CD4-positive, alpha-beta memory T cell (primary cell): ENCODE measurements at regions not wholly inside any gene's neighbourhood (a gene's known extent, or its start where the extent isn't known, plus 50 kb on each side); places are given as distances from the start of the nearest gene placed in this dataset.

Source experiments
- CTCF ChIA-PET: fragments of 350-600 bp; sonication (Branson Sonifier 250); formaldehyde crosslinking; loops from one replicate; lab custom pipeline; 2021; ENCODE audit warnings: inconsistent platforms; ENCODE audit not compliant: partially characterized antibody; lab: Charles Lee
- POLR2A ChIA-PET: fragments of 350-600 bp; sonication (Branson Sonifier 250); formaldehyde crosslinking; loops from one replicate; lab custom pipeline; 2021; ENCODE audit not compliant: partially characterized antibody; lab: Charles Lee
- DNase-seq, 5 donors: peaks; one replicate each; pipeline versions ENCODE4 v3.0.0 to v3.0.0-alpha.2; 2020 to 2022; ENCODE audit warnings: mixed read lengths in 1 of 5
- H3K27ac ChIP-seq: one replicate; pipeline ENCODE4 v1.7.0; 2013; ENCODE audit warnings: low read depth, low read length
- H3K27me3 ChIP-seq: 2 replicates; pipeline ENCODE4 v1.7.0; 2013; ENCODE audit warnings: mild to moderate bottlenecking, low read length, moderate library complexity; ENCODE audit not compliant: insufficient read depth
- H3K36me3 ChIP-seq: 2 replicates; pipeline ENCODE4 v1.7.0; 2013; ENCODE audit warnings: mild to moderate bottlenecking, low read length, moderate library complexity; ENCODE audit not compliant: insufficient read depth
- H3K4me1 ChIP-seq: 2 replicates; pipeline ENCODE4 v1.7.0; 2013; ENCODE audit warnings: mild to moderate bottlenecking, low read length, moderate library complexity; ENCODE audit not compliant: insufficient read depth
- H3K4me3 ChIP-seq, 2 donors: one replicate each; pipeline ENCODE4 v1.7.0; 2013; ENCODE audit warnings: low read length in 2 of 2, mild to moderate bottlenecking in 1 of 2
- H3K9me3 ChIP-seq, 2 donors: one replicate each; pipeline ENCODE4 v1.7.0; 2013; ENCODE audit warnings: low read length in 2 of 2, control low read depth in 1 of 2; ENCODE audit not compliant: control insufficient read depth in 1 of 2
- H3K27ac Mint-ChIP-seq, 7 donors: one replicate each; pipeline ENCODE4 v1.8.0; 2020 to 2021; ENCODE audit warnings: mixed read lengths in 7 of 7, mild to moderate bottlenecking in 6 of 7, inconsistent platforms in 3 of 7, moderate library complexity in 3 of 7
- H3K27me3 Mint-ChIP-seq, 2 donors: one replicate each; pipeline ENCODE4 v1.8.0; 2020 to 2021; ENCODE audit warnings: mixed read lengths in 2 of 2
- H3K36me3 Mint-ChIP-seq, 2 donors: one replicate each; pipeline ENCODE4 v1.8.0; 2020 to 2021; ENCODE audit warnings: mixed read lengths in 2 of 2, inconsistent platforms in 1 of 2, mild to moderate bottlenecking in 1 of 2
- H3K4me1 Mint-ChIP-seq, 4 donors: one replicate each; pipeline ENCODE4 v1.8.0; 2020 to 2021; ENCODE audit warnings: mixed read lengths in 4 of 4, mild to moderate bottlenecking in 1 of 4
- H3K4me3 Mint-ChIP-seq, 8 donors: one replicate each; pipeline ENCODE4 v1.8.0; 2020 to 2021; ENCODE audit warnings: mixed read lengths in 8 of 8, mild to moderate bottlenecking in 7 of 8, moderate library complexity in 6 of 8, inconsistent platforms in 3 of 8
- H3K9me3 Mint-ChIP-seq, 8 donors: one replicate each; pipeline ENCODE4 v1.8.0; 2020 to 2021; ENCODE audit warnings: mixed read lengths in 8 of 8, mild to moderate bottlenecking in 5 of 8, inconsistent platforms in 3 of 8, moderate library complexity in 1 of 8
- intact Hi-C: fragments of 100-400 bp; cut with micrococcal nuclease; formaldehyde crosslinking; loops from one replicate; pipeline ENCODE4 v1.15.1; 2023

DNA sequence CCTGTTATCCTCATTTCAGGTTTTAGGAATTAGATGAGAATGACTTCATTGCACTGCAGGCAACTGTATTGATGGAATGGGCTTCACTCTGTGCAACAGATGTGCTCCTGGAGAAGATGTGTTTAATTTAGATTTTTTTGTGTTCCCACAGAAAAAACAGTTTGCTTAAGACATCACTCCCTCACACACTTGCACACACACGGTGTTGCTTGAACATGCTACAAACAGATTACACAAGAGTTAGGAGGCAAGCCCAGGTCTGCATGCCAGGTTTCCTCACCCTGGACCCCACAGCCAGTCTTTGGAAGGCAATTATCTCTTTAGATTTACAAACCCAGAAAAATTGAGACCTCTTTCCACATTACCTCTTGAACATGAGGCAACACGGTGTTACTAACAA, 93.7 kb upstream of the KLHL29 start:
- Histone ChIP-seq H3K9me3 (no peaks in the 10 kb centered on the region), H3K36me3 (no peaks in the 10 kb centered on the region), H3K27me3 (no peaks in the 10 kb centered on the region), H3K4me1 (no peaks in the 10 kb centered on the region), H3K27ac (no peak overlapping the region), H3K4me3 (no peak overlapping the region)
- ChIA-PET CTCF (no interaction called here), POLR2A (no interaction called here)
- H3K27me3 Mint-ChIP-seq: peaks cover 4 to 5% of the 10 kb centered on the region in 2 donors
- DNase-seq: no peak
- H3K4me3 Mint-ChIP-seq: no peak overlapping the region
- no peaks in the 10 kb centered on the region for H3K36me3 Mint-ChIP-seq
- H3K27ac Mint-ChIP-seq: no peak overlapping the region
- intact Hi-C loops: no loop called here
- no peaks in the 10 kb centered on the region for H3K9me3 Mint-ChIP-seq
- no peaks in the 10 kb centered on the region for H3K4me1 Mint-ChIP-seq

DNA sequence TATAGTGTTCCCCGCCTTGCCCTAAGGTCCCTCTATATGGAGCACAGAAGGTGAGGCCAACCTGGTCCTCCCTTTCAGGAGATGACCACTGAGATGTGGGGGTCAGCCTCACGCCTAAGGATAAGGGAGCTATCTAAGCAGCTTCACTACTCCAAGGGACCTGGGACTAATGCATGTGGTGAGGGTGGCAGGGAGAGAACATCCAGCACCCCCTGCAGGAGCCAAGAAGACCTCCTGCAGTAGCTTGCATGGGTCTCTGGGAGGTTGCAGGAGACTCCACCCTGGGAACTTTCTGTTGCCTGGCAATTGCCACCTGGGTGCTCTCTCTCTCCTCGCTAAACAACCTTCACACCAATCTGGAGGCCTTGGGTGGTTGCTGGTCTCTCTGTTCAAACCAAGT, 93.0 kb upstream of the KLHL29 start:
- no peaks in the 10 kb centered on the region for H3K9me3 Mint-ChIP-seq
- Histone ChIP-seq H3K4me3 (no peak overlapping the region), H3K27me3 (no peaks in the 10 kb centered on the region), H3K36me3 (no peaks in the 10 kb centered on the region), H3K4me1 (no peaks in the 10 kb centered on the region), H3K9me3 (no peaks in the 10 kb centered on the region), H3K27ac (no peak overlapping the region)
- H3K4me3 Mint-ChIP-seq: no peak overlapping the region
- CTCF ChIA-PET: no interaction called here
- POLR2A ChIA-PET: no interaction called here
- H3K27ac Mint-ChIP-seq: no peak overlapping the region
- no peaks in the 10 kb centered on the region for H3K36me3 Mint-ChIP-seq
- H3K27me3 Mint-ChIP-seq: peaks cover 4 to 5% of the 10 kb centered on the region in 2 donors
- DNase-seq: no peak
- H3K4me1 Mint-ChIP-seq: no peaks in the 10 kb centered on the region
- intact Hi-C loops: no loop called here

DNA sequence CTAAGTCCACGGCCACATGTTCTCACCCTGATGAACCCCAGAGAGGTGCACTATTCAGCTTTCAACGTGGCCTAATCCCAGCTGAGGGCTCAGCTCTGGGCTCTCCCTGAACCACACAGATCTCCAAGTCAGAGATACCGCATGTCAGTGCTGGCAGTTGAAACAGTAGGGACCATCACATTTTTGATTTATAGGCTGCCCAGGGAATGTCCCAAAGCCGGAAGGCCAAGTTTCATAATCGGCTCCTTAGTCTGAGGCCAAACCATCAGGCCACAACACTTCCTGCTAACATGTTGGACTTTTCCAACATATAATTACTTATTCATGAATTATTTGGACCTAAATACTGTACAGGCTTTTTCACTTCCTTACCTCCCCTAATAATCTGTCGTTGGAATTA, 91.9 kb upstream of the KLHL29 start:
- H3K27me3 ChIP-seq: no peaks in the 10 kb centered on the region
- peaks cover 4 to 5% of the 10 kb centered on the region in 2 donors for H3K27me3 Mint-ChIP-seq
- H3K27ac ChIP-seq: no peak overlapping the region
- intact Hi-C loops: no loop called here
- H3K4me3 Mint-ChIP-seq: no peak overlapping the region
- H3K9me3 ChIP-seq: no peaks in the 10 kb centered on the region
- CTCF ChIA-PET: no interaction called here
- H3K4me1 ChIP-seq: no peaks in the 10 kb centered on the region
- no peak overlapping the region for H3K27ac Mint-ChIP-seq
- POLR2A ChIA-PET: no interaction called here
- no peaks in the 10 kb centered on the region for H3K4me1 Mint-ChIP-seq
- H3K9me3 Mint-ChIP-seq: no peaks in the 10 kb centered on the region
- DNase-seq: no peak
- H3K36me3 Mint-ChIP-seq: no peaks in the 10 kb centered on the region
- H3K36me3 ChIP-seq: no peaks in the 10 kb centered on the region
- H3K4me3 ChIP-seq: no peak overlapping the region

DNA sequence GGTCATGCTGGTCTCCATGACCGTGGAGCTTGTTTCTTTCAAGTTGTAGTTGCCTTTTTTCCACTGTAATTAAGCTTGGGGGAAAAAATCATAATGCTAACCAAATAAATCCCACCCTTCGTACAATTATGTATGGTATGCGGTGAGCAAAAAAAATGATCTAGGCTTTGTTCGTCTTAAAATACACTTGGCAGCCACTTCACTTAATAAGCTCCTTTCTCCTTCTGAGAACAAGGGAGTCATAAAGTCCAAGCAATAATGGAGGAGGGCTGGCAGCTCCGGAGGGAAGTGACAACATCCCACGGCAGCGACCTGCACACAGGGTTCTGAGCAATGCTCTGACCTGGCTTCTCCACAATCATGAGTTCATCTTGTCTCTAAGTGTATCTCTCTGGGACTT, 91.2 kb upstream of the KLHL29 start:
- Histone ChIP-seq H3K27me3 (no peaks in the 10 kb centered on the region), H3K36me3 (no peaks in the 10 kb centered on the region), H3K4me1 (no peaks in the 10 kb centered on the region), H3K4me3 (no peak overlapping the region), H3K9me3 (no peaks in the 10 kb centered on the region), H3K27ac (no peak overlapping the region)
- Mint-ChIP-seq H3K27me3 (peaks cover 4 to 10% of the 10 kb centered on the region in 2 donors), H3K4me1 (no peaks in the 10 kb centered on the region), H3K27ac (no peak overlapping the region), H3K4me3 (no peak overlapping the region), H3K36me3 (no peaks in the 10 kb centered on the region), H3K9me3 (no peaks in the 10 kb centered on the region)
- DNase-seq: no peak
- CTCF ChIA-PET: no interaction called here
- intact Hi-C loops: no loop called here
- POLR2A ChIA-PET: no interaction called here

DNA sequence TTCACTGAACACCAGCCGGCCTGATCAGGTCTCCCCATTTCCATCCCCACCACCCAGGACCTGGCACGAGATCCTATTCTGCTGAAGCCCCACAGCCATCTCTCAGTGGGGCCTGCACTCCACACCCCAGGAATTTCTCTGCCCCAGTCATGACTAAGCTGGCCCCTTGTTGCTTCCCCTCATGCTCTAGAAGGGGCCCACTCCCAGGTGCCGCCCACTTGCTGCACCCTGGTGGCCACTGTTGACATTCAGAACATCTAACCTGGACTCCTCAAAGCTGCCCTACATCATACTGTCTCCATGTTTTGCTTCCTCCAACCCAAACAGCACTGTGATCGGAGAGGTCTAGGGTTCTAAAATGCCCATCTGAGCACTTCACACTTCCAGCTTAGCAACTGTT, 90.7 kb upstream of the KLHL29 start:
- H3K4me1 ChIP-seq: no peaks in the 10 kb centered on the region
- no peaks in the 10 kb centered on the region for H3K9me3 ChIP-seq
- no peak for DNase-seq
- Mint-ChIP-seq H3K9me3 (no peaks in the 10 kb centered on the region), H3K27ac (no peak overlapping the region), H3K27me3 (peaks cover 4 to 10% of the 10 kb centered on the region in 2 donors), H3K4me3 (no peak overlapping the region), H3K36me3 (no peaks in the 10 kb centered on the region), H3K4me1 (no peaks in the 10 kb centered on the region)
- H3K27me3 ChIP-seq: no peaks in the 10 kb centered on the region
- POLR2A ChIA-PET: no interaction called here
- intact Hi-C loops: no loop called here
- CTCF ChIA-PET: no interaction called here
- H3K36me3 ChIP-seq: no peaks in the 10 kb centered on the region
- H3K4me3 ChIP-seq: no peak overlapping the region
- no peak overlapping the region for H3K27ac ChIP-seq

DNA sequence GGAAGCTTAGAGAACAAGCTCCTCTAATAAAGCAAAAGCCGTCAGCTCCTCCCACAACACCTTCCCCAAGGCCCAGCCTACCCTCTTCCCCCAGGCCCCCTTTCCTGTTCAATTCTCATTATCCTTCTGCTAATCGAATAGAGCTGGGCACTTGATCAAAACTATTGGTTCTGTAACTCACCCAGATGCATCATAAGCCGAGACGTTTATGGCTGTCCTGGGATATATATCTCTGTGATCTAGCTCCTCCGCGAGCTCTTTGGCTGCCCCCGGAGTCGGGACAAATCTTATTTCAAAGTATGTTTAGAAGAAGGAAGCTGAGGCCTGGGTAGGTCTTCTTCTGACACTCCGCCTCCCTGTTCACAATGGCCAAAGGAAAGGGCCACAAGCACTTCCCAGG, 88.3 kb upstream of the KLHL29 start:
- Mint-ChIP-seq H3K27me3 (peaks cover 4 to 10% of the 10 kb centered on the region in 2 donors), H3K36me3 (no peaks in the 10 kb centered on the region), H3K4me1 (no peaks in the 10 kb centered on the region), H3K27ac (no peak overlapping the region), H3K9me3 (no peaks in the 10 kb centered on the region), H3K4me3 (no peak overlapping the region)
- Histone ChIP-seq H3K27ac (no peak overlapping the region), H3K36me3 (no peaks in the 10 kb centered on the region), H3K27me3 (no peaks in the 10 kb centered on the region), H3K4me3 (no peak overlapping the region), H3K9me3 (no peaks in the 10 kb centered on the region), H3K4me1 (no peaks in the 10 kb centered on the region)
- ChIA-PET POLR2A (no interaction called here), CTCF (no interaction called here)
- DNase-seq: no peak
- intact Hi-C loops: no loop called here

DNA sequence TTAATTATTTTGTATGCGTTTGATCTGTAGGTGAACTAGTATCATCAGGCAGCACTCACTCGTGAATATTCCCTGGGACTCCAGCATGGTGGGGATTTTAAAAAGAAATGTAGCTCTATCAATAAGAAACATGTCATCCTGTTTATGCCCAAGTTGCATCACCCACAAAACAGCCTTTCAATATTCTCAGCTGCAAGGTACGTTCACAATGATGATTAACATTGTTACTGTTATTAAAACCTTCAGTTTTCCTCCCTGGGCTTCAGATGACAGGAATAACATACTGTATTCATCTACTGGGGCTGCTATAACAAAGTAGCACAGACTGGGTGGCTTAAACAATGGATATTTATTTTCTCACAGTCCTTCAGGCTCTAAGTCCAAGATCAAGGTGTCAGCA, 87.9 kb upstream of the KLHL29 start:
- Histone ChIP-seq H3K9me3 (no peaks in the 10 kb centered on the region), H3K36me3 (no peaks in the 10 kb centered on the region), H3K4me1 (no peaks in the 10 kb centered on the region), H3K27me3 (no peaks in the 10 kb centered on the region), H3K27ac (no peak overlapping the region), H3K4me3 (no peak overlapping the region)
- Mint-ChIP-seq H3K27me3 (peaks cover 4 to 10% of the 10 kb centered on the region in 2 donors), H3K9me3 (no peaks in the 10 kb centered on the region), H3K36me3 (no peaks in the 10 kb centered on the region), H3K4me1 (no peaks in the 10 kb centered on the region), H3K4me3 (no peak overlapping the region), H3K27ac (no peak overlapping the region)
- no peak for DNase-seq
- intact Hi-C loops: no loop called here
- CTCF ChIA-PET: no interaction called here
- POLR2A ChIA-PET: no interaction called here

DNA sequence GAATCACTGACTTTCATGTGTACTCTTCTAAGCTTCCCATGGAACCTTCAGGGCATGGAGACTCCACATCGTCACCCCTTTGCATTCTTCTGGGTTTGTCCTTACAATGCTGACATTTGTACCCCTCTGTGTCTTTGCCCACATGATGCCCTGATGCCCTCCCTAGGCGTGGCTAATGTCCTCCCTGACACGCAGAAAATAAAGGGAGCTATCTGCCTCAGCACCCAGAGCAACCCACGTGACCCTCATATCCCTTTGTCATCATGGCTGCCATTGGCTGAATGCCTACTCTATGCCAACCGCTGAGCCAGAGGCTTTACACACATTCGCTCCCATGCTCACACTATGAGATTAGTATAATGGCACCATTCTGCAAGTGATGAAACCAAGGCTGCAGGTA, 86.4 kb upstream of the KLHL29 start:
- H3K4me1 Mint-ChIP-seq: no peaks in the 10 kb centered on the region
- no peak overlapping the region for H3K4me3 Mint-ChIP-seq
- H3K27ac ChIP-seq: no peak overlapping the region
- H3K27me3 Mint-ChIP-seq: peaks cover 4 to 10% of the 10 kb centered on the region in 2 donors
- H3K27ac Mint-ChIP-seq: no peak overlapping the region
- no peaks in the 10 kb centered on the region for H3K36me3 Mint-ChIP-seq
- H3K4me3 ChIP-seq: no peak overlapping the region
- H3K9me3 ChIP-seq: no peaks in the 10 kb centered on the region
- no peaks in the 10 kb centered on the region for H3K27me3 ChIP-seq
- ChIA-PET POLR2A (no interaction called here), CTCF (no interaction called here)
- H3K9me3 Mint-ChIP-seq: no peaks in the 10 kb centered on the region
- no peak for DNase-seq
- intact Hi-C loops: no loop called here
- no peaks in the 10 kb centered on the region for H3K36me3 ChIP-seq
- no peaks in the 10 kb centered on the region for H3K4me1 ChIP-seq
